GM12891 (cell line): ENCODE measurements at regions not wholly inside any gene's neighbourhood (a gene's known extent, or its start where the extent isn't known, plus 50 kb on each side); places are given as distances from the start of the nearest gene placed in this dataset.

Experiments
- PAX5 ChIP-seq: IDR thresholded peaks from 2 replicates; pipeline ENCODE4 v1.6.1; 2011; ENCODE audit warnings: low read length, moderate library complexity, mild to moderate bottlenecking; ENCODE audit not compliant: insufficient read depth, severe bottlenecking
- POLR2A ChIP-seq: IDR thresholded peaks from 2 replicates; pipeline ENCODE4 v1.6.1; 2011; ENCODE audit warnings: low read depth, low read length, control low read depth
- POLR2AphosphoS5 ChIP-seq: IDR thresholded peaks from 2 replicates; pipeline ENCODE4 v1.6.1; 2011; ENCODE audit warnings: low read depth, low read length, control low read depth
- POU2F2 ChIP-seq: IDR thresholded peaks from 2 replicates; pipeline ENCODE4 v1.6.1; 2011; ENCODE audit warnings: low read depth, mild to moderate bottlenecking, control low read depth, low read length, moderate library complexity
- SPI1 ChIP-seq: IDR thresholded peaks from 2 replicates; pipeline ENCODE4 v1.6.1; 2011; ENCODE audit warnings: low read depth, low read length, control low read depth
- TAF1 ChIP-seq: IDR thresholded peaks from 2 replicates; pipeline ENCODE4 v1.6.1; 2011; ENCODE audit warnings: low read depth, low read length, control low read depth

GRCh38 chr6:85114581-85114935 is 335.3 kb upstream of the NT5E start:
- TF ChIP-seq POLR2AphosphoS5 (no peak), SPI1 (no peak), POLR2A (no peak), POU2F2 (no peak), TAF1 (no peak), PAX5 (no peak)
